ENCODE measurements at regions not wholly inside any gene's neighbourhood (a gene's known extent, or its start where the extent isn't known, plus 50 kb on each side); places are given as distances from the start of the nearest gene placed in this dataset.
"Not testable (repeated sequence)": the region's sequence is repeated elsewhere in the genome, so short reads cannot be mapped to it uniquely, and the experiment has no call there.

GRCh38 chr4:40681600-40681999, 51.9 kb upstream of the RBM47 start:
- intact Hi-C loops (cut with micrococcal nuclease), result no loop called here

GRCh38 chr4:40682290-40683101, 52.8 kb upstream of the RBM47 start:
- intact Hi-C loops (cut with micrococcal nuclease), result no loop called here

GRCh38 chr4:40683536-40684145, 54.0 kb upstream of the RBM47 start:
- intact Hi-C loops (cut with micrococcal nuclease), result loop anchor here (1.0 kb wide), 1 partner anchor 7 kb away; no protein-coding TSS in a partner anchor

- intact Hi-C loops (cut with micrococcal nuclease), result loop anchor here (1.0 kb wide), 1 partner anchor 8 kb away; no protein-coding TSS in a partner anchor
Observed at GRCh38 chr4:40684404-40684803, 54.7 kb upstream of the RBM47 start.

GRCh38 chr4:40685300-40685699, 55.6 kb upstream of the RBM47 start:
- intact Hi-C loops (cut with micrococcal nuclease), result no loop called here

- intact Hi-C loops (cut with micrococcal nuclease), result no loop called here
Observed at GRCh38 chr4:40686081-40686913, 56.6 kb upstream of the RBM47 start.

- intact Hi-C loops (cut with micrococcal nuclease), result loop anchor here (1.0 kb wide), 2 partner anchors 14 to 15 kb away; no protein-coding TSS in a partner anchor
Observed at GRCh38 chr4:40687676-40688389, 58.2 kb upstream of the RBM47 start.

- intact Hi-C loops (cut with micrococcal nuclease), result loop anchor here (1.0 kb wide), 2 partner anchors 14 to 15 kb away; no protein-coding TSS in a partner anchor
Observed at GRCh38 chr4:40688446-40689095, 58.9 kb upstream of the RBM47 start.

- intact Hi-C loops (cut with micrococcal nuclease), result no loop called here
Observed at GRCh38 chr4:40693946-40694345, 55.8 kb upstream of the NSUN7 start.

GRCh38 chr4:40697476-40697875, 52.3 kb upstream of the NSUN7 start:
- intact Hi-C loops (cut with micrococcal nuclease), result not testable (repeated sequence)

GRCh38 chr4:40698733-40699132, 51.0 kb upstream of the NSUN7 start:
- intact Hi-C loops (cut with micrococcal nuclease), result loop anchor here (1.0 kb wide), 1 partner anchor 25 kb away; no protein-coding TSS in a partner anchor

GRCh38 chr4:40699648-40700047, 50.1 kb upstream of the NSUN7 start:
- intact Hi-C loops (cut with micrococcal nuclease), result loop anchor here (1.0 kb wide), 1 partner anchor 26 kb away; no protein-coding TSS in a partner anchor

Measured in T-helper 1 cell treated with Interleukin-12 subunit alpha and Interleukin-12 subunit beta and Interleukin-4 antibody, amounts not matched to agents 30 ng/mL and 1 ng/mL, for 36 hours (primary cell).